NCI-H146 (cell line): ENCODE measurements at regions not wholly inside any gene's neighbourhood (a gene's known extent, or its start where the extent isn't known, plus 50 kb on each side); places are given as distances from the start of the nearest gene placed in this dataset.

Experiments
- DNase-seq: peaks from one replicate; lab custom pipeline; 2025; lab: John Stamatoyannopoulos, UW

GRCh38 chr10:111131168-111131799 is 54.5 kb downstream of the ADRA2A start:
- DNase-seq, result no peak

- no peak for DNase-seq
Observed at GRCh38 chr10:111137007-111137406, 60.2 kb downstream of the ADRA2A start.

GRCh38 chr10:111137587-111137986 is 60.8 kb downstream of the ADRA2A start:
- DNase-seq, result no peak

GRCh38 chr10:111138544-111138943 is 61.7 kb downstream of the ADRA2A start:
- no peak for DNase-seq

GRCh38 chr10:111139567-111139966 is 62.7 kb downstream of the ADRA2A start:
- DNase-seq, result no peak

GRCh38 chr10:111142092-111142768 is 65.4 kb downstream of the ADRA2A start:
- DNase-seq, result no peak

- no peak for DNase-seq
Observed at GRCh38 chr10:111146025-111146640, 69.3 kb downstream of the ADRA2A start.

- no peak for DNase-seq
Observed at GRCh38 chr10:111148025-111148424, 71.2 kb downstream of the ADRA2A start.

- no peak for DNase-seq
Observed at GRCh38 chr10:111148440-111148839, 71.6 kb downstream of the ADRA2A start.

GRCh38 chr10:111150691-111151090 is 73.9 kb downstream of the ADRA2A start:
- no peak for DNase-seq

GRCh38 chr10:111151595-111152307 is 74.9 kb downstream of the ADRA2A start:
- DNase-seq, result peak; percentile 20

- DNase-seq, result no peak
Observed at GRCh38 chr10:111156754-111157153, 79.9 kb downstream of the ADRA2A start.

- DNase-seq, result no peak
Observed at GRCh38 chr10:111158595-111158994, 81.8 kb downstream of the ADRA2A start.

- no peak for DNase-seq
Observed at GRCh38 chr10:111161109-111161874, 84.5 kb downstream of the ADRA2A start.

- no peak for DNase-seq
Observed at GRCh38 chr10:111171183-111171582, 94.4 kb downstream of the ADRA2A start.

GRCh38 chr10:111175787-111176186 is 99.0 kb downstream of the ADRA2A start:
- DNase-seq, result peak; percentile 1

GRCh38 chr10:111177379-111177778 is 100.5 kb downstream of the ADRA2A start:
- no peak for DNase-seq

GRCh38 chr10:111179514-111179913 is 102.7 kb downstream of the ADRA2A start:
- DNase-seq, result no peak

- no peak for DNase-seq
Observed at GRCh38 chr10:111186358-111186757, 109.5 kb downstream of the ADRA2A start.

- DNase-seq, result no peak
Observed at GRCh38 chr10:111187096-111187495, 110.3 kb downstream of the ADRA2A start.

- no peak for DNase-seq
Observed at GRCh38 chr10:111199587-111199986, 122.8 kb downstream of the ADRA2A start.
